HepG2 (cell line): ENCODE measurements at regions not wholly inside any gene's neighbourhood (a gene's known extent, or its start where the extent isn't known, plus 50 kb on each side); places are given as distances from the start of the nearest gene placed in this dataset.

Experiments
- ATAC-seq: fragments of 200-7000 bp; cut with Tn5 transposase; 3 replicates; pipeline ENCODE4 v1.9.1; 2020; ENCODE audit warnings: mild to moderate bottlenecking, moderate library complexity
- BruUV-seq: library from RNA; stranded (reverse); fragments of 400-500 nt; replicated peaks from 2 replicates; lab custom pipeline; 2021; lab: Mats Ljungman, UMichigan
- CTCF ChIA-PET: fragments of 300-600 bp; formaldehyde crosslinking; extraction: SDS; loops from one replicate; lab custom pipeline; 2021; ENCODE audit warnings: low total read pairs, inconsistent platforms, low intra/inter-chr PET ratio; lab: Yijun Ruan, JAX
- POLR2A ChIA-PET: fragments of 350-600 bp; sonication (Branson Sonifier 250); formaldehyde crosslinking; loops from one replicate; lab custom pipeline; 2020; ENCODE audit warnings: antibody characterized with exemption, inconsistent platforms; lab: Yijun Ruan, JAX
- DNase-seq: peaks from one replicate; pipeline ENCODE4 v3.0.0-alpha.2; 2015; ENCODE audit warnings: low spot score
- FAIRE-seq: peaks from 3 replicates; lab custom pipeline; 2011; peaks lifted over from hg19 to GRCh38; lab: Jason Lieb, UNC
- H2AFZ ChIP-seq: one replicate; pipeline ENCODE4 v1.6.1; 2011; ENCODE audit warnings: low read length, inconsistent platforms
- H3K27ac ChIP-seq: fragments of 300-600 bp; 3 replicates; pipeline ENCODE4 v1.8.0; 2011; ENCODE audit warnings: mixed run types, mild to moderate bottlenecking, mixed read lengths, low read length, inconsistent platforms; ENCODE audit not compliant: insufficient read depth; ENCODE audit errors: extremely low read length
- H3K27me3 ChIP-seq, 2 experiments: fragments of 200-600 bp in 1 of 2; 2 replicates in 1 of 2; 3 replicates in 1 of 2; pipeline versions ENCODE4 v1.6.0 to v1.8.0; 2011; ENCODE audit warnings: low read length in 2 of 2, mild to moderate bottlenecking in 2 of 2, moderate library complexity in 2 of 2, inconsistent platforms in 1 of 2; ENCODE audit not compliant: insufficient read depth in 2 of 2, control insufficient read depth in 1 of 2
- H3K36me3 ChIP-seq, 2 experiments: fragments of 200-600 bp in 1 of 2; replicated peaks in 1 of 2; 2 replicates in 1 of 2; 3 replicates in 1 of 2; pipeline versions ENCODE4 v1.5.1 to v1.8.0; 2011; ENCODE audit warnings: low read length in 2 of 2, inconsistent platforms in 1 of 2; ENCODE audit not compliant: insufficient read depth in 2 of 2, control insufficient read depth in 1 of 2
- H3K4me1 ChIP-seq: 2 replicates; pipeline ENCODE4 v1.5.1; 2012; ENCODE audit warnings: low read length, inconsistent platforms; ENCODE audit not compliant: insufficient read depth
- H3K4me2 ChIP-seq: 2 replicates; pipeline ENCODE4 v1.6.0; 2011; ENCODE audit warnings: low read depth, low read length, inconsistent platforms
- H3K4me3 ChIP-seq, 3 experiments: fragments of 200-600 bp in 1 of 3; sonication (generic), shearing (Covaris generic) in 1 of 3; replicated peaks in 1 of 3; 2 replicates each; pipeline ENCODE4 v1.5.1; 2011 to 2016; ENCODE audit warnings: low read length in 3 of 3, inconsistent platforms in 2 of 3, low read depth in 2 of 3, mild to moderate bottlenecking in 2 of 3, control low read depth in 1 of 3, mixed read lengths in 1 of 3; ENCODE audit not compliant: insufficient read depth in 1 of 3
- H3K79me2 ChIP-seq: one replicate; pipeline ENCODE4 v1.6.1; 2011; ENCODE audit warnings: low read length, inconsistent platforms; ENCODE audit not compliant: insufficient read depth
- H3K9ac ChIP-seq: 2 replicates; pipeline ENCODE4 v1.6.0; 2011; ENCODE audit warnings: mild to moderate bottlenecking, low read depth, low read length, inconsistent platforms; ENCODE audit not compliant: insufficient read depth
- H3K9me3 ChIP-seq: 2 replicates; pipeline ENCODE4 v1.5.1; 2012; ENCODE audit warnings: mild to moderate bottlenecking, low read length
- H4K20me1 ChIP-seq: 2 replicates; pipeline ENCODE4 v1.6.0; 2011; ENCODE audit warnings: inconsistent platforms, mild to moderate bottlenecking, low read length, moderate library complexity; ENCODE audit not compliant: insufficient read depth
- ELF1 ChIP-seq: sonication (generic); formaldehyde crosslinking; IDR thresholded peaks from 2 replicates; pipeline ENCODE4 v1.4.0; 2020; ENCODE audit warnings: missing genetic modification reagents
- ONECUT2 ChIP-seq: sonication (generic); formaldehyde crosslinking; IDR thresholded peaks from 2 replicates; pipeline ENCODE4 v1.4.0; 2020; ENCODE audit warnings: missing genetic modification reagents
- SOX13 ChIP-seq, 3 experiments: fragments of 450-650 bp in 1 of 3; sonication (generic) in 1 of 3; formaldehyde crosslinking in 1 of 3; IDR thresholded peaks in 2 of 3; conservative IDR thresholded peaks in 1 of 3; 2 replicates each; pipeline versions ENCODE4 v1.5.0 to v1.6.1; 2016 to 2020; ENCODE audit warnings: antibody characterized with exemption in 1 of 3, mild to moderate bottlenecking in 1 of 3, missing compliant biosample characterization in 1 of 3, missing genetic modification reagents in 1 of 3, moderate library complexity in 1 of 3
- SOX6 ChIP-seq, 2 experiments: fragments of 450-650 bp in 1 of 2; sonication (generic) in 1 of 2; formaldehyde crosslinking in 1 of 2; IDR thresholded peaks; 2 replicates each; pipeline versions ENCODE4 v1.4.0 to v1.6.1; 2017 to 2020; ENCODE audit warnings: antibody characterized with exemption in 1 of 2, mild to moderate bottlenecking in 1 of 2, missing genetic modification reagents in 1 of 2
- TCF7 ChIP-seq: sonication (generic); IDR thresholded peaks from 2 replicates; pipeline ENCODE4 v1.6.1; 2016; ENCODE audit warnings: antibody characterized with exemption, low read depth
- WGBS: methylation state at CpG from one replicate; pipeline ENCODE4 v1.1.6; 2017; ENCODE audit warnings: low lambda C conversion rate; 5-methylcytosine and 5-hydroxymethylcytosine counted together
- in situ Hi-C: cut with HindIII; loops from 2 replicates; pipeline ENCODE4 v1.10.0; 2017; ENCODE audit warnings: low pct_unique_long_range_greater_than_20kb; ENCODE audit not compliant: extremely low pct_ligation_motif_present
- intact Hi-C: fragments of 100-400 bp; cut with micrococcal nuclease; formaldehyde crosslinking; loops from one replicate; pipeline ENCODE4 v1.10.0; 2022; ENCODE audit not compliant: unreplicated experiment
- TF ChIP-seq, protein P1 (sequence below): sonication (generic); formaldehyde crosslinking; conservative IDR thresholded peaks from 2 replicates; pipeline ENCODE4 v1.4.0; 2020; ENCODE audit warnings: mild to moderate bottlenecking, missing genetic modification reagents, moderate library complexity
- TF ChIP-seq, protein P2 (sequence below): sonication (generic); formaldehyde crosslinking; IDR thresholded peaks from 2 replicates; pipeline ENCODE4 v1.5.1; 2020; ENCODE audit warnings: mild to moderate bottlenecking, missing genetic modification reagents, borderline replicate concordance

DNA sequence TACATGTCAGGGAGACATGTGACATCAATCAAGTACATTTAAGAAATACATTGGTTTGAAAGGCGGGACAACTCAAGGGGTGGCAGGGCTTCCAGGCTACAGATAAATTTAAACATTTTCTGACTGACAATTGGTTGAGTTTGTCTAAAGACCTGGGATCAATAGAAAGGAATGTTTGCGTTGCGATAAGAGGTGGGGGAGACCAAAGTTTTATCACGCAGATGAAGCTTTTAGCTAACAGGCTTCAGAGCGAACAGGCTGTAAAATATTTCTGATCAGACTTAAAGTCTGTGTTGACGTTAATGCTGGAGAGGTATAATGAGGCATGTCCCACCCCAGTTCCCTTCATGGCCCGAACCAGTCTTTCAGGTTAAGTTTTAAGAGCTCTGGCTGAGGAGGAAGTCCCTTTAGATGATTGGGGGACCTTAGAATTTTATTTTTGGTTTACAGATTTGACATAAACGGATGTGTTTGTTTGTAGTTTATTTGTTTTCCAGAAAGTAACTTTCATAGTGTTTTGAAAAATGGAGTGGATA lies 346.7 kb upstream of the RASGEF1B start:
- ATAC-seq (peak; percentile 70), DNase-seq (peak; percentile 50)
- CTCF ChIA-PET, result no interaction called here
- H2AFZ ChIP-seq, result no peak overlapping the region
- WGBS, result 4% methylated on average over 8 of the region's 8 CpGs
- H3K4me2 ChIP-seq, result no peak overlapping the region
- H3K4me3 ChIP-seq, result no peak overlapping the region
- no peaks in the 10 kb centered on the region; a peak in 1 of 5 replicates for H3K27me3 ChIP-seq
- no peaks in the 10 kb centered on the region for H4K20me1 ChIP-seq
- no peak overlapping the region for H3K27ac ChIP-seq
- peaks cover 11% of the 10 kb centered on the region for H3K4me1 ChIP-seq
- intact Hi-C loops, result no loop called here
- TF ChIP-seq SOX13 (IDR thresholded peaks at IDR 0.05) (no peak), SOX13 (CRISPR knock-in tag; conservative IDR thresholded peaks at IDR 0.05 in 1 of 2, IDR thresholded peaks at IDR 0.05 in 1 of 2) (0 out of 4 replicates have a peak, but pooled peaks of 1 of the 2 experiments have one; percentile 13), TCF7 (peak; percentile 31; the same call in 1 of the 2 replicates), ONECUT2 (CRISPR knock-in tag) (peak; percentile 72), ELF1 (no peak), SOX6 (IDR thresholded peaks at IDR 0.05) (no peak), SOX6 (CRISPR knock-in tag; IDR thresholded peaks at IDR 0.05) (peak; percentile 49; the same call in 1 of the 2 replicates)
- TF ChIP-seq, protein P1, sequence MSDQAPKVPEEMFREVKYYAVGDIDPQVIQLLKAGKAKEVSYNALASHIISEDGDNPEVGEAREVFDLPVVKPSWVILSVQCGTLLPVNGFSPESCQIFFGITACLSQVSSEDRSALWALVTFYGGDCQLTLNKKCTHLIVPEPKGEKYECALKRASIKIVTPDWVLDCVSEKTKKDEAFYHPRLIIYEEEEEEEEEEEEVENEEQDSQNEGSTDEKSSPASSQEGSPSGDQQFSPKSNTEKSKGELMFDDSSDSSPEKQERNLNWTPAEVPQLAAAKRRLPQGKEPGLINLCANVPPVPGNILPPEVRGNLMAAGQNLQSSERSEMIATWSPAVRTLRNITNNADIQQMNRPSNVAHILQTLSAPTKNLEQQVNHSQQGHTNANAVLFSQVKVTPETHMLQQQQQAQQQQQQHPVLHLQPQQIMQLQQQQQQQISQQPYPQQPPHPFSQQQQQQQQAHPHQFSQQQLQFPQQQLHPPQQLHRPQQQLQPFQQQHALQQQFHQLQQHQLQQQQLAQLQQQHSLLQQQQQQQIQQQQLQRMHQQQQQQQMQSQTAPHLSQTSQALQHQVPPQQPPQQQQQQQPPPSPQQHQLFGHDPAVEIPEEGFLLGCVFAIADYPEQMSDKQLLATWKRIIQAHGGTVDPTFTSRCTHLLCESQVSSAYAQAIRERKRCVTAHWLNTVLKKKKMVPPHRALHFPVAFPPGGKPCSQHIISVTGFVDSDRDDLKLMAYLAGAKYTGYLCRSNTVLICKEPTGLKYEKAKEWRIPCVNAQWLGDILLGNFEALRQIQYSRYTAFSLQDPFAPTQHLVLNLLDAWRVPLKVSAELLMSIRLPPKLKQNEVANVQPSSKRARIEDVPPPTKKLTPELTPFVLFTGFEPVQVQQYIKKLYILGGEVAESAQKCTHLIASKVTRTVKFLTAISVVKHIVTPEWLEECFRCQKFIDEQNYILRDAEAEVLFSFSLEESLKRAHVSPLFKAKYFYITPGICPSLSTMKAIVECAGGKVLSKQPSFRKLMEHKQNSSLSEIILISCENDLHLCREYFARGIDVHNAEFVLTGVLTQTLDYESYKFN (CRISPR knock-in tag), result peak; percentile 27; the same call in 1 of the 2 replicates
- TF ChIP-seq, protein P2, sequence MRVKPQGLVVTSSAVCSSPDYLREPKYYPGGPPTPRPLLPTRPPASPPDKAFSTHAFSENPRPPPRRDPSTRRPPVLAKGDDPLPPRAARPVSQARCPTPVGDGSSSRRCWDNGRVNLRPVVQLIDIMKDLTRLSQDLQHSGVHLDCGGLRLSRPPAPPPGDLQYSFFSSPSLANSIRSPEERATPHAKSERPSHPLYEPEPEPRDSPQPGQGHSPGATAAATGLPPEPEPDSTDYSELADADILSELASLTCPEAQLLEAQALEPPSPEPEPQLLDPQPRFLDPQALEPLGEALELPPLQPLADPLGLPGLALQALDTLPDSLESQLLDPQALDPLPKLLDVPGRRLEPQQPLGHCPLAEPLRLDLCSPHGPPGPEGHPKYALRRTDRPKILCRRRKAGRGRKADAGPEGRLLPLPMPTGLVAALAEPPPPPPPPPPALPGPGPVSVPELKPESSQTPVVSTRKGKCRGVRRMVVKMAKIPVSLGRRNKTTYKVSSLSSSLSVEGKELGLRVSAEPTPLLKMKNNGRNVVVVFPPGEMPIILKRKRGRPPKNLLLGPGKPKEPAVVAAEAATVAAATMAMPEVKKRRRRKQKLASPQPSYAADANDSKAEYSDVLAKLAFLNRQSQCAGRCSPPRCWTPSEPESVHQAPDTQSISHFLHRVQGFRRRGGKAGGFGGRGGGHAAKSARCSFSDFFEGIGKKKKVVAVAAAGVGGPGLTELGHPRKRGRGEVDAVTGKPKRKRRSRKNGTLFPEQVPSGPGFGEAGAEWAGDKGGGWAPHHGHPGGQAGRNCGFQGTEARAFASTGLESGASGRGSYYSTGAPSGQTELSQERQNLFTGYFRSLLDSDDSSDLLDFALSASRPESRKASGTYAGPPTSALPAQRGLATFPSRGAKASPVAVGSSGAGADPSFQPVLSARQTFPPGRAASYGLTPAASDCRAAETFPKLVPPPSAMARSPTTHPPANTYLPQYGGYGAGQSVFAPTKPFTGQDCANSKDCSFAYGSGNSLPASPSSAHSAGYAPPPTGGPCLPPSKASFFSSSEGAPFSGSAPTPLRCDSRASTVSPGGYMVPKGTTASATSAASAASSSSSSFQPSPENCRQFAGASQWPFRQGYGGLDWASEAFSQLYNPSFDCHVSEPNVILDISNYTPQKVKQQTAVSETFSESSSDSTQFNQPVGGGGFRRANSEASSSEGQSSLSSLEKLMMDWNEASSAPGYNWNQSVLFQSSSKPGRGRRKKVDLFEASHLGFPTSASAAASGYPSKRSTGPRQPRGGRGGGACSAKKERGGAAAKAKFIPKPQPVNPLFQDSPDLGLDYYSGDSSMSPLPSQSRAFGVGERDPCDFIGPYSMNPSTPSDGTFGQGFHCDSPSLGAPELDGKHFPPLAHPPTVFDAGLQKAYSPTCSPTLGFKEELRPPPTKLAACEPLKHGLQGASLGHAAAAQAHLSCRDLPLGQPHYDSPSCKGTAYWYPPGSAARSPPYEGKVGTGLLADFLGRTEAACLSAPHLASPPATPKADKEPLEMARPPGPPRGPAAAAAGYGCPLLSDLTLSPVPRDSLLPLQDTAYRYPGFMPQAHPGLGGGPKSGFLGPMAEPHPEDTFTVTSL, result no peak
- TF ChIP-seq, all 625 proteins: peak for 5
- in situ Hi-C loops, result no loop called here
- no TSS peak for BruUV-seq
- peak; percentile 15 for FAIRE-seq
- POLR2A ChIA-PET, result no interaction called here
- Histone ChIP-seq H3K79me2 (no peaks in the 10 kb centered on the region), H3K36me3 (no peaks in the 10 kb centered on the region), H3K9ac (no peak overlapping the region), H3K9me3 (no peaks in the 10 kb centered on the region)
